Urothelium cell line (cell line): ENCODE measurements at regions not wholly inside any gene's neighbourhood (a gene's known extent, or its start where the extent isn't known, plus 50 kb on each side); places are given as distances from the start of the nearest gene placed in this dataset.

Experiments
- DNase-seq: peaks from one replicate; pipeline ENCODE4 v3.0.0; 2011; ENCODE audit warnings: low spot score, mixed read lengths
- FAIRE-seq: peaks from 2 replicates; lab custom pipeline; 2011; peaks lifted over from hg19 to GRCh38; lab: Jason Lieb, UNC

DNA sequence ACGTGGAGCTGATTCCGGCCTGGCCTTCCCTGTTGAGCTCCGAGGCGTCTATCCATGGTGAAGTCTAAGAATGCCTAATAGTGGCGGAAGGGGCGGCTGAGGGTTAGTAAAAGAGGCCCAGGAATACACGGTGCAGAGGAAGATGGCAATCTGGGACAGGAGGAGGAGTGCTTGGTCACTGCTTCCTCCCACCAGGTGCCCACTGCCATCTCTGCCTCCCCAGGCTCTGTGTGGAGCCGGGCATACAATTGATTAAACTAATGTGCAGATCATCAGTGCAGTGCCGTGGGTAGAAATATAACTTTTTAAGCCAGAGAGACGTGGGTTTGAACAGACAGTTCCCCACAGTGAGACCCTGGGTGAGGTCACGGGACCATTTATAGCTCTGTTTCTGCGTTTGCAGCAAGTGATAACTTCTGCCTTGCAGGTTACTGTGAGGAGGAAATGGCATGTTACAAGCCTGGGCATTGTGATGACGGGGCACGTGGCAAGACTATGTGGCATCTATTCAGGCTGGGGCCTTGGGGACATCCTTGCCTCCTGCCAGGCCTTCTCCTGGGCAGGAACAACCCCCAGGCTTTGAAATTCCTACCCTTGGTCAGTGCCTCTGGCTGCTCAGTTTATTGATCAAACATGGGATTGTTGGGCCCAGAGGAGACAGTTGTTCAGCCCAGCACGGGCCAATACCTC lies 204.9 kb downstream of the ASB1 start:
- DNase-seq, result no peak

DNA sequence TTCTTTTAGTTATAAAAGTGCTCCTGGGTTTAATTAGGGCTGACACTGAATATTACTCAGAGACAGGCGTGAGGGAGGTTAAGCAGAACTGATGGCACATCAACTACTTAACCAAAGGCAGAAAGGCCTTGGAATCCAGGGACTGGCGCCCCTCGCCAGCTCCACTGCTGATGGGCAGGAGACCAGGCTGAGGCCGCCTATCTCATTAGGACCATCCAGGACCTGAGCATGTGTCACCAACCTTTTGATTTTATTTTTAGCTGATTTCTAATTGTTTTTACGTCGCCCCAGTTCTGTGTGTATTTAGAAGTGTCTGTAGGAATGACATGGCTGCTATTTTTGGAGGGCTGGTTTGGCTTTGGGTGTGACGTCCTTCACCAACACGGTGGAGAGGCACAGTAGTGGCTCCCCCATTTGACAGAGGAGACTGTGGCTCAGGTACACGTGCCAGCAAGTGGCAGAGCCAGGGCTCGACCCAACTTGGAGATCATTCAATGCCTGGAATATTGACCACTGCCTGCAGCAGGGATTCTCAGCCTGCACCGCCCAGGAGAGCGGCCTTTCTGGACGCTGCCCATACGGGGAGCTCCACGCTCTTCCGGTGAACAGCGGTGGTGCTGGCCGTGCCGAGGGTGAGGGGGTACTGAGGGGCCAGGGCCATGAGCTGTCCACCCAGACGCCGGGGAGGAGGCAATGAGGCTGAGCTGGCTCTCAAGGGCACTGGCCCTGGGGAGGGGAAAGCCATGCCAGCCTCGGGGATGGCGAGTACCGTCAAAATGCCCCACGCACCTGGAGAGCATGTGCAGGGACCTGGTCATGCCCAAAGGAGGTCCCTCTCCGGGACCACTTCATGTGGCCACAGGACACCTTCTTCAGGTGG lies 205.7 kb downstream of the ASB1 start:
- FAIRE-seq, result no peak
- DNase-seq, result no peak

More for the DNA sequence above, 204.9 kb downstream of the ASB1 start:
- no peak for FAIRE-seq

DNA sequence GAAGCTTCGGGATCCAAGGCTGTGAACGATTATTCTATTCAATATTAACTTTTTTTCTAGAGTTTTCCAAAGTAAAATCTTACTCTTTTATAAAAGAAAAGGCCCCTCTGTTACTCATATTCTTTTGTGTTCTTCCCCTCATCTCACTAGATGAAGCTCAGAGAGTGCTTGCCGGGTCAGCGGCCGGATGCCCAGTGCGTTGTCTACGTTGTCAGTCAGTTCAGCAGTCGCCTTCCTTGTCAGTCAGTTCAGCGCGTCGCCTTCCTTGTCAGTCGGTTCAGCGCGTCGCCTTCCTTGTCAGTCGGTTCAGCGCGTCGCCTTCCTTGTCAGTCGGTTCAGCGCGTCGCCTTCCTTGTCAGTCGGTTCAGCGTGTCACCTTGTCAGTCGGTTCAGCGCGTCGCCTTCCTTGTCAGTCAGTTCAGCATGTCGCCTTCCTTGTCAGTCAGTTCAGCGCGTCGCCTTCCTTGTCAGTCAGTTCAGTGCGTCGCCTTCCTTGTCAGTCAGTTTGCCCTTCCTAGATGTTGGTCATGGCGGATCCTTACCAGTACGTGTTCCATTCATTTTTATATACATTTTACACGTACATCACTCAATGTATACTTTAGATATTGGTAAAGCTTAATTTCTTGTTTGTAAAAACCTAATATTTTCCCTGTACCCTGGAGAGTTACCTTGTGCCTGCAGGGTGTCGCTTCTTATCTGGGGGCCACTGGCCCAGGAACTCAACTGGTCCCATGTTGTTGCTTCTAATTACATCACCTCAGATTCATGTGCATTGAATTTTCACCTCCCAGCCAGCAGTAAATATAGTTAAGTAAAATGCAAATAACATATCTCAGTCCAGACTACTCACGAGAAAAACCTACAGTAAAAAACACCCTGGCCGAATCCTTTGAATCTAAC lies 206.9 kb downstream of the ASB1 start:
- DNase-seq (no peak), FAIRE-seq (no peak)

DNA sequence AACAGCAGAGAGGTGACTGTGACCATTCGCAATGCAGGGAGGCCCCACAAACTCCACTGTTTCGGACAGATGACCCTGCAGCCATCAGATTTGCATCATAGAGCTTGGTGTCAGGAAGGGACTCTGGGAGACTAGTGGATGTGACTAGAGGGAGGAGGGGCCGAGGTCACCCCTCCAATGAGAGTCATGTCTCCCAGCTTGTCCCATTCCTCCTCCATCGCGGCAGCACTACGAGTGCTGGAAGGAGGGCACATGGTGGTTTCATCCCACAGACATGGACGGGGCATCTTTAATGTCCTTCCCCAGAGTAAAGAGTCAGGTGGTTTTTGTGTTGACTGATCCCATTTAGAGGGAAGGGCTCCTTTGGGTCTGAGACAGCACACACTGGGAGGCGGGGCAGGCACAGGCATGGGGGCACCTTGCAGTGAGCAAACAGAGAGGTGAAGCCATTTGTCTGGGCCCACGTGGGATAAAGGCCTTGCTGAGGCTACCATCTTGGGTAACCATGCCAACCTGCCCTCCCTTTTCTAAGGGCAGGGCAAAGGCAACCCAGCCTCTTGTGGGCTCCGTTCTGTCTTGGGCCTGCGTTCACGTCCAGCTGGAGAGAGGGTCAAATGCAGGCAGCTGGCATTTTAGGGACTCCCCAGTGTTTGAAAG lies 208.1 kb downstream of the ASB1 start:
- DNase-seq (no peak), FAIRE-seq (no peak)

DNA sequence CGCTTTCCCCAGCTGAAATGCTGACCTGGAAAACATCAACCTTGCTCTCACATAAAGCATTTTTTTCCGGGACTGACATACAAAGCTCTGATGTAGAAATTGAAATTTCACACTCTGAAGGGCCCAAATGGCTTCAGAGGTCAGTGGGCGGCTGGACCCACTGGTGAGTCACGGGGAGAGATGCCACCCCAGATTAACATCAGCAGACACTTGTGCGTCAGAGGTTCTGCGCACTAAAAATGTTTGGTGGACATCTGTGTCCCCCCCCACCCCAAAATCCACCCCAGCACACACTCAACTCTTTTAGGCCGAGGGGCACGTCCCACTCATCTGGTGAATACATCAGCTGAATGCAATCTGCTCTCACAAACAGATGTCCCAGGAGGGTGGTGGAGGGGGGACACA lies 208.9 kb downstream of the ASB1 start:
- FAIRE-seq (no peak), DNase-seq (no peak)

DNA sequence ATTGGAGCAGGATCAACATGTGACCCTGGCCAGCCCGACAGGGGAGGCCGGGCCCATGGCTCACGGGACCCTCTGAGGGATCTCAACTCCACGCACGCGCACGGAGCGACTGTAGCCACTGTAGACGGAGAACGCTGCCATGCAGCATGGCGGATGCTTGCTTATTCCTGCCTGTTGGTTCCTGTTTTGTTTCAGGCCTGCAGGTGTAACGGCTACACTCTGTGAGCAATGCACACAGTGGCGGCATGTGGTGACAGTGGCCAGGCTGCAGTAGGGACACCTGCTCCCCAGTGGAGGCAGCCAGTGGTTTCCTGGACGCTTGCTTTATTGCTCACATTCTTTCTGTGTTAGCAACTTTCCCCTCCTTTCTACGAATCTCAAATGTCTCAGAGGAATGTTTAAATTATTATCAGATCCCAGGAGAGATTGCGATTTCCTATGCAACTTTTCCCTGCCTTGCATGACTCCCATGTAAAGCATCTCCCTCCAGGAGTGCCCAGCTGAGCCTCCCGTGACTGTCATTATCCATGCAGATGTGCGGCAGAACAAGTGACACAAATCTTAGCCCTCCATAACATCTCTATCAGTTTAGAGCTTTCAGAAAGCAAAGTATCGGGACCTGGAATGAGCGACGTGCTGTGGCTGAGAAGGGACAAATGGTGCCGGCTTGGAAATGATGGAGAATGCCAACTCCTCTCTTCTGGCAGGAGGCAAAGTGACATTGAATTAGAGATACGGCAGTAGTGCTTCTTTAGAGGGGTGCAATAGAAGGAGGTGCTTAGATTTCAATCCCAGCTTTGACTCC lies 209.7 kb downstream of the ASB1 start:
- DNase-seq, result peak; percentile 14
- FAIRE-seq, result no peak

DNA sequence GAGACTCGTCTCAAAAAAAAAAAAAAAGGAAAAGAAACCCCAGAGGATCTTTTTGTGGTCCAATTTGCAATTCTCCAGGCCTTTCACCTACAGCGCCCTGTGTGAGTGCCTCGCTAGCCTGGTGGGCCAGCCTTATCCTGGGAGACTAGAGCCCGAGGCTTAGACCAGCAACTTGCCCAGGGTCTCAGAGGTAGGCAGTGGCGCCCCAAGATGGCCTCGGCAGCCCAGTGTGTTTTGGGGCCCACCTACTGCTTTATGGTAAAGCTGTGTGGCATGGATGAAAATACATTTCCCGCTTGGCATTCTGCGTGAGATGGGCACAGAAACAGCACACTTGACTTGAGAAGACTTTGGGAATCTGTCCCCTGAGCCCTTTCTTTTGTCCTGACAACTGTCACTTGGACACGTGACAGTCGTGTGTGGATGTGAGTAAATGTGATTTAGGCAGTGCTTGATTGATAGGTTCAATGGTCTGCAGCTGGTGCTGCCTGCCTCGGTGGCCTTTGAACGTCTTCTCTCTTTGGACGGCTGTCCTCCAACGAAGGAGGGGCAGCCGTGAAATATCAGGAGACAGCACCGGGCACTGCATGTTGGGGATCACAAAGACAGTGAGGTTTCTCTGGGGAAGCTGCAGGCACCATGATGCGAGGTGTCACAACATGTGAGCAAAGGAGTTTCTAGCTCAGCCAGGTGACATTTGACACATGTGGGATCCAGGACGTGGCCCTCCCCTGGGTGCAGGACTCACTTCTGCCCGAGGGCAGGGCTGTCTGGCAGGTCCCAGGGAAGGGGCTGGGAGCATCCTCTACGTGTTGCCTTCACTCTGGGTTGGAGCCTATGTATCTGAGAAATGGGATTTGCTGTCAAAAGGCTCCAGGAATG lies 209.5 kb upstream of the TWIST2 start:
- DNase-seq, result no peak
- no peak for FAIRE-seq

DNA sequence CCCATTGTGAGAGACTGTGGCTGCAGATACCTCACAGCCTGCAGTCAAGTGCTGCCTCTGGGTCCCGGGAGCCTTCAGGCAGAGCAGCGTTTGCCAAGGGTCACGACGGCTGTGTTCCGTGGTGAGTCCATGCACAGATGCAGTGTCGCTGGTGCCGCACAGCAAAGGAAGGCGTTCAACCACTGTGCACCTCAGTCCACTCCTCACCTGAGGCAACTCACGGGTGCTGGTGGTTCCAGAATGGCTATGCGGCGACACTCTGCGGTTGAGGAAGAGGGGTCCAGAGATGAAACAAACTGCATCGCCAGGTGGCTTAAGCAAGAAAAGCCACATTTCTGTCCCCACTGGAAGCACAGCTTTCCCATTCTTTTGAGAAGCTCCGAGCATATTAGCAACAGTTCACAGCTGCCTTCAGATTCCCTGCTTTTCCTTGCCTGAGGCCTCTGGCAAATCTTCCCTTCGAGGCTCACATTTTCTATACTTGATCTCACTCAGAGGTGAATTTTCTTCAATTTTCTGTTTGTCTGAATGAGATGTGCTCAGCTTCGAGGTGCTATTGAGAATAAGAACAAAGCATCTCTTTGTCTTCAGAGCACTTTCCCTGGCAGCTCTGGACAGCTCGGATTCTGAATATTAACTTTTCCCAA lies 208.8 kb upstream of the TWIST2 start:
- DNase-seq (no peak), FAIRE-seq (no peak)

DNA sequence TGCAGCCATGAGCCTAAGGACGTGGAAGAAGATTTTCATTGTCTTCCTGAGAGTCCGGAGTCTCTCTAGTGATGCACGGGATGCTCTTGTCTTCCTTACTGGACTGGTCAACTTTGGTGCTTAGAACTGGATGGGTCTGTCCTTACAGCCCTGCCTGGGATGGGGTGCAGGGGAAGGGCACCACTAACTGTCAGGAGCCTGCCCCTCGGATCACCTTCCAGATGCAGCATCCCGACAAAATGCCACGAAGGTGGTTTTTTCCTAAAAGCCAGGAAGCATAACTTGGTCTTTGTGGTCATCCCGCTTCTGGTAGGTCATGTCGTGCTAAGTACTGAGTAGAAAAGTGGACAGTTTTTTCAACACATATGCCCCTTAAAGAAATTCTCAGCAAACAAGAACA lies 207.4 kb upstream of the TWIST2 start:
- no peak for DNase-seq
- no peak for FAIRE-seq

DNA sequence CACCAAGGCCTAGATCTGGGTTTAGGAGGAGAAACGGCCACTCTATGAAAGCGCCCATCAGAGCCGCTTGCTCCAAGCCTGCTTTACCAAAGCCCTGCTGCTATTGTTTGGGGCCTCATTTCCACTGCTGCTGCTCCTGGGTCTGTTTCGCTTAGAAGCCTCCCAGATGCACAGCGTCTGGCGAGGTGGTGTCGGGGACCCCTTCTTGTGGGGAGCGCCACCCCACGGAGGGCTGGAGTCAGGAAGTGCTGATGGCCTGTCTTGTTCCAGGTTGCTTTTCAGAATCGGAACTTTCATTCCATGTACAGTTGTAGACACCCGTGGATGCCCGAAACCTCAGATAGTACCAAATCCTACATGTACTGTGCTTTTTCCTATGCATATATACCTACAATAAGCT lies 204.9 kb upstream of the TWIST2 start:
- FAIRE-seq, result no peak
- DNase-seq, result no peak

DNA sequence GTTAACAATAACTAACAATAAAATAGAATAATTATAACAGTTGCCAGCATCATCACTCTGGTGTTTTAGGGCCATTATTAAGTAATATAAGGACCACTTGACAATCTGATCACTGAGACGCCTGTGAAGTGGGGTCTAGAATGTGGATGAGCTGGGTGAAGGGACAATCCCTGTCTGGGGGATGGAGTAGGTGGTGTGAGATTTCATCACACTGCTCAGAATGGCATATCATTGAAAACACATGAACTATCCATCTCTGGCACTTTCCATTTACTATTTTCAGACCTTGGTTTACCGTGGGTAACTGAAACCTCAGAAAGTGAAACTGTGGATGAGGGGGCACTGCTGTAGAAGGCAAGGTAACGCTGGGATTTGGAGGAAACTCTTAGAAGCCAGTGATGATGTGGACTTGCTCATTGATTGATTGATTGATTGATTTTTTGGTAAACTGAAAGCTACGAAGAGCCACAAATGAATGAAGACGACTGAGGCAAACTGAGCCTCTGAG lies 204.4 kb upstream of the TWIST2 start:
- DNase-seq, result no peak
- FAIRE-seq, result no peak

DNA sequence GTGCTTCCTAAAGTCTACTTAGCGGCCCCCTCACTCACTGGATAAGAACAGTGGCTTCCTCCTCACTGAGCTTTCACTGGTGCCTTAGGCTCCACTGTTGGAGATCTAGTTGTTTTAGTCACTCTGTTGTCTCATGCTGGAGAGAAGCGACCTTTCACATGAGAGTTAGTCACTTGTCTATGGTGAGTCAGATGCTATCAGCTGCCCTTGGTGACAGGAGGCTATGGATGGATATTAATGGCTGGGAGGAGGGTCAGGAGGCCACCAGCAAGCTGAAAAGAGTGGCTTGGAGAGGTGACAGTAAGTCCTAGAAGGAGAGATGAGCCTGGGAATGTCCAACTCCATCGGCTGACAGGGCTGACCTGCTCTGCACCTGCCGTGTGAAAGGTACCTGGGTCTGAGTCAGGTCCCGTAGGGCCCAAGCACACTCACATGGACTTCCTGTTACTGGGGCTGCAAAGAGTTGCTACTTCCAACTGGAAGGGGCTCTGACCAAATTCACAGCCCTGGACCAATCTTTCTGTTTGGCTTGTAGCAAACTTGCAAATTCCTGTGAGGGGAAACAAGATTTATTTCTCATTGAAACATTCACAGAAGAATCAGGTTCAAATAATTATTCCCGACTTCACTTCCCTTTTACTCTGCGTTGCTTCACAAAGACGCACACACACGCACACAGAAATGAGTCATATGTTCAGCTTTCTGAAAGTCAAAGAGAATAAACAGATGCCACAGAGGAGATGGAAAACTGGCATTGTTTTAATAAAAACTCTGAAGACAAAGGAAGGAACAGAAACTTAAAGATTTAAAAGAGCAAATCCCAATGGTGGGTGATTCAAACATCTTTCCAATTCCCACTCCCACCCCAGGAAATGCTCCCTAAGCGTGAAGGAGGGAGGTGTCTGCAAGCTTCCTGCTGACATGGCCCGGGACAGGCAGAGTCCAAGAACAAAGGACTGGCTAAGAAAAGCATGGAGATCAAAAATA lies 203.5 kb upstream of the TWIST2 start:
- FAIRE-seq, result no peak
- peak; percentile 38 for DNase-seq

DNA sequence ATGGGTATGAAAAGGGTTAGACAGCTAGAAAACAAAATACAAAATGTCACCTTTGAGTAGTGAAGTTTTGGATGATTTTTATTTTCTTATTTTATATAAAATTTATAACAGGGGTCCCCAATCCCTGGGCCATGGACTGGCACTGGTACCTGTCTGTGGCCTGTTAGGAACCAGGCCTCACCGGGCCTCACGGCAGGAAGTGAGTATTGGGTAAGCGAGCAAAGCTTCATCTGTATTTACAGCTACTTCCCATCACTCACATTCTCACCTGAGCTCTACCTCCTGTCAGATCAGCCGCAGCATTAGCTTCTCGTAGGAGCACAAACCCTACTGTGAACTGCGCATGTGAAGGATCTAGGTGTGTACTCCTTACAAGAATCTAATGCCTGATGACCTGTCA lies 202.8 kb upstream of the TWIST2 start:
- DNase-seq (no peak), FAIRE-seq (no peak)

DNA sequence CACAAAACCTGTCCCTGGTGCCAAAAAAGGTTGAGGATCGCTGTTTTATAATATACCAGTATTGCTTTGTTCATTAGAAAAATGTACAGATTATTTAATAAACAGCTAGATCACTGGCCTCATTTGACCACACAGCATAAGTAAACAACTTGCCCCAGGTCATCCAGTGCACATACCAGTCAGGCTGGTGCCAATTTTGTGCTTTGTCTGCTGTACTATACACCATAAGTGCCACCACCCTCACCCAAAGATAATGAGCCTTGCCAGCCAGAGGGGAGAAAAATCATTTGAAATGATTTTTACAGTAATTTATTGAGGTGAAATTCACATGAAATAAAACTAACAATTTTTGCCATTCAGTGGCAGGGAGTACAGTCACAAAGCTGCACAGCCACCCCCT lies 202.2 kb upstream of the TWIST2 start:
- FAIRE-seq, result no peak
- no peak for DNase-seq

DNA sequence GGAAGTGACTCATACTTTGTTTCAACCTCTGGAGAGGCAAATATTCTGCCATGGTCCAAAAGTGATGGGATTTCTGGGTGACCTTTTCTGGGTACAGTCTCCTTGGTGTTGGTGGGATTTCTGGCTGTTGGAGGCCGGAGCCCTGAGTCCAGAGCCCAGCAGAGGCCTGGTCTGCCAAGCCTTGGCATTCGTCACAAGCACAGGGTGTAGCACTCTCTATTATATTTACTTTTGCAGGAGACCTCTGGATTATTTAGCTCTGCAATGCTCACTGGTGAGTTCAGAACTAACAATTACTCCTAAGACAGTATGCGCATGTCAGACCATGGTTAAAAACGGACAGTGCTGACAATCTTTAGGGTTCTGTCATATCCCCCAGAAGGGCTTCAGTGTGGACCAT lies 201.6 kb upstream of the TWIST2 start:
- FAIRE-seq, result no peak
- DNase-seq, result no peak

DNA sequence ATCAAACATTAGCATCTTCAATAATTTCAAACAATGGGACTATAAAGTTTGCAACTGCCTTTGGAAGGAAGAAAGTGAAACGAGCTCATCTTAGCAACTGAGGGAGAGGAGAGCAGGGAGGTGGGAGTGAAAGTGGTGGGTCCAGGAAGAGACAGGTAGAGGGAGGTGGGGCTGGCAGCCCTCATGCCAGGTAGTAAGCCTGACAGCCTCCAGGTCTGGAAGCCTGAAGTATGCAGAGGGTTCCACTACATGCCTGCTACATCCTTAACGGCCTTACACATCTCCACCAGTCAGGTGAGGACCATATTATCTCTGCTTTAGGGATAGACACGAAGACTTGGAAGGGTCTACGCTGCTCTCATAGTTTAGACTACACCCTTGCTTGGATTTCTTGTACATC lies 201.1 kb upstream of the TWIST2 start:
- DNase-seq (no peak), FAIRE-seq (no peak)

DNA sequence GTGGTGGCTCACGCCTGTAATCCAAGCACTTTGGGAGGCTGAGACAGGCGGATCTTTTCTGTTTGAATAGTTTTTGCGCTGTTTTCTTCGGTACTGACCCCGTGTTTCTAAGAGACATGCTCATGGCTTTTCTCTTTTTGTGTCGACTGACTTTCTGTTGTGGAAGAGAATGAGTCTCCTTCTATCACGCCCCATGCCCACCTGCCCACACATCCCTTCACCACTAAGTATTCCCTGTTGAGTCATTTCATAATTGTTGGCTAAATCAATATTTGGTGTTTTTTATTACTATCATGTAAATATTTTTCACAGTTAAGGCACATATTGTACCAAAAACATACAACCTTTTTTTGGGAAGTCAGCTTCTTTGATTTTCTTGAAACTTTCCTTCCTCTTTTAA lies 198.8 kb upstream of the TWIST2 start:
- DNase-seq, result no peak
- no peak for FAIRE-seq
